Right lobe of liver (tissue), 6 donors: ENCODE measurements at regions not wholly inside any gene's neighbourhood (a gene's known extent, or its start where the extent isn't known, plus 50 kb on each side); places are given as distances from the start of the nearest gene placed in this dataset.
A peak's percentile ranks its signal among the peaks of the same experiment; 100 is the strongest.

Experiments used
- ATAC-seq, 4 donors: fragments of 200-7000 bp; cut with Tn5 transposase; one replicate each; pipeline ENCODE4 v1.9.1; 2020; ENCODE audit warnings: mild to moderate bottlenecking in 4 of 4, moderate library complexity in 4 of 4
- DNase-seq, 3 donors: peaks; one replicate each; pipeline ENCODE4 v3.0.0-alpha.2; 2020
- H3K27ac ChIP-seq, 3 donors: fragments of 200-600 bp; one replicate each; pipeline ENCODE4 v1.8.0; 2022
- H3K27me3 ChIP-seq, 2 donors: fragments of 200-600 bp; one replicate each; pipeline ENCODE4 v1.8.0; 2022
- H3K36me3 ChIP-seq, 4 donors: fragments of 200-600 bp; sonication (generic) in 1 of 4; one replicate each; pipeline versions ENCODE4 v1.5.1 to v1.8.0; 2017 to 2022; ENCODE audit warnings: control low read depth in 1 of 4
- H3K4me1 ChIP-seq, 4 donors: fragments of 200-600 bp; sonication (generic) in 1 of 4; one replicate each; pipeline versions ENCODE4 v1.5.1 to v1.8.0; 2017 to 2022; ENCODE audit warnings: control low read depth in 1 of 4
- H3K4me3 ChIP-seq, 3 donors: fragments of 200-600 bp; one replicate each; pipeline ENCODE4 v1.8.0; 2022
- H3K9me3 ChIP-seq, 4 donors: fragments of 200-600 bp; sonication (generic) in 1 of 4; one replicate each; pipeline versions ENCODE4 v1.5.1 to v1.8.0; 2017 to 2022; ENCODE audit warnings: control low read depth in 1 of 4
- CTCF ChIP-seq, 4 donors: fragments of 200-600 bp in 3 of 4; fragments of 450-650 bp in 1 of 4; IDR thresholded peaks; one replicate each; pipeline versions ENCODE4 v1.5.1 to v1.8.0; 2016 to 2022; ENCODE audit warnings: antibody characterized with exemption in 4 of 4, mild to moderate bottlenecking in 2 of 4
- POLR2A ChIP-seq: fragments of 450-650 bp; IDR thresholded peaks from one replicate; pipeline ENCODE4 v1.6.1; 2017; ENCODE audit warnings: antibody characterized with exemption, mild to moderate bottlenecking
- WGBS: methylation state at CpG from one replicate; pipeline ENCODE4 v1.1.6; 2018; ENCODE audit warnings: low coverage, low lambda C conversion rate; ENCODE audit not compliant: insufficient coverage; ENCODE audit errors: missing lambda C conversion rate; 5-methylcytosine and 5-hydroxymethylcytosine counted together
- intact Hi-C, 2 donors: fragments of 100-400 bp; cut with DNase I; formaldehyde crosslinking; loops; one replicate each; pipeline versions ENCODE4 v1.11.2 to v1.14.1; 2022
- donor health status: DM: no; HTN: yes; CAD: no.
- donor health status: DM: no; HTN: no; CAD: no.
- donor health status: DM: no; HTN: no; CAD: no.
- donor health status: DM: no; HTN: yes; CAD: no.
- donor health status: DM: no; HTN: yes; CAD: no.

- Histone ChIP-seq H3K4me1 (no peaks in the 10 kb centered on the region), H3K36me3 (no peaks in the 10 kb centered on the region), H3K9me3 (no peaks in the 10 kb centered on the region), H3K27ac (no peak overlapping the region), H3K4me3 (no peak overlapping the region), H3K27me3 (peaks cover 0 to 7% of the 10 kb centered on the region in 2 donors)
- intact Hi-C loops, result no loop called here
- 46% methylated on average over 8 of the region's 8 CpGs for WGBS
- no peak for ATAC-seq
- no peak for DNase-seq
- TF ChIP-seq CTCF (IDR thresholded peaks at IDR 0.05), result no peak
- TF ChIP-seq POLR2A, result no peak
These were observed 146.4 kb downstream of the RPS12 start for GRCh38 chr6:132960720-132961119.

- Histone ChIP-seq H3K4me1 (no peaks in the 10 kb centered on the region), H3K9me3 (no peaks in the 10 kb centered on the region), H3K4me3 (no peak overlapping the region), H3K27me3 (peaks cover 0 to 7% of the 10 kb centered on the region in 2 donors), H3K27ac (no peak overlapping the region), H3K36me3 (no peaks in the 10 kb centered on the region)
- DNase-seq, result no peak
- peak in 1 of 4 donors; percentile 5 for ATAC-seq
- no peak for TF ChIP-seq POLR2A
- no peak for TF ChIP-seq CTCF (IDR thresholded peaks at IDR 0.05)
- intact Hi-C loops, result no loop called here
- 53% methylated on average over 4 of the region's 4 CpGs for WGBS
These were observed 146.8 kb downstream of the RPS12 start for GRCh38 chr6:132961122-132961521.

GRCh38 chr6:132961610-132962009 lies 147.2 kb downstream of the RPS12 start:
- TF ChIP-seq POLR2A, result no peak
- TF ChIP-seq CTCF (IDR thresholded peaks at IDR 0.05), result peak in 2 of 4 donors; percentile 4 to 24
- H3K4me3 ChIP-seq, result no peak overlapping the region
- no peak for DNase-seq
- intact Hi-C loops, result no loop called here
- ATAC-seq, result peak in 2 of 4 donors; percentile 22 to 33
- no peaks in the 10 kb centered on the region for H3K36me3 ChIP-seq
- 32% methylated on average over 4 of the region's 5 CpGs for WGBS
- H3K27me3 ChIP-seq, result peaks cover 0 to 2% of the 10 kb centered on the region in 2 donors
- H3K27ac ChIP-seq, result no peak overlapping the region
- H3K4me1 ChIP-seq, result no peaks in the 10 kb centered on the region
- H3K9me3 ChIP-seq, result no peaks in the 10 kb centered on the region

GRCh38 chr6:132962936-132963868 lies 148.8 kb downstream of the RPS12 start:
- TF ChIP-seq POLR2A, result no peak
- peak; percentile 62 to 84 (median 81) for TF ChIP-seq CTCF (IDR thresholded peaks at IDR 0.05)
- H3K36me3 ChIP-seq, result no peaks in the 10 kb centered on the region
- no peaks in the 10 kb centered on the region for H3K27me3 ChIP-seq
- ATAC-seq (peak; percentile 81 to 93 (median 90)), DNase-seq (peak; percentile 70 to 75 (median 74))
- H3K9me3 ChIP-seq, result no peaks in the 10 kb centered on the region
- intact Hi-C loops, result no loop called here
- H3K4me1 ChIP-seq, result no peaks in the 10 kb centered on the region
- H3K4me3 ChIP-seq, result no peak overlapping the region
- H3K27ac ChIP-seq, result peak overlapping the region in 1 of 3 donors; percentile 29
- 46% methylated on average over 7 of the region's 7 CpGs for WGBS
